Stimulated activated CD4-positive, alpha-beta T cell treated with anti-CD3 and anti-CD28 coated beads, Interleukin-4, amount 100 ng/mL, for 48 hours (primary cell): ENCODE measurements at regions not wholly inside any gene's neighbourhood (a gene's known extent, or its start where the extent isn't known, plus 50 kb on each side); places are given as distances from the start of the nearest gene placed in this dataset.

Experiments used
- DNase-seq, 2 donors: peaks; one replicate each; pipeline ENCODE4 v3.0.0-alpha.2; 2020; ENCODE audit warnings: low read depth in 2 of 2

DNA sequence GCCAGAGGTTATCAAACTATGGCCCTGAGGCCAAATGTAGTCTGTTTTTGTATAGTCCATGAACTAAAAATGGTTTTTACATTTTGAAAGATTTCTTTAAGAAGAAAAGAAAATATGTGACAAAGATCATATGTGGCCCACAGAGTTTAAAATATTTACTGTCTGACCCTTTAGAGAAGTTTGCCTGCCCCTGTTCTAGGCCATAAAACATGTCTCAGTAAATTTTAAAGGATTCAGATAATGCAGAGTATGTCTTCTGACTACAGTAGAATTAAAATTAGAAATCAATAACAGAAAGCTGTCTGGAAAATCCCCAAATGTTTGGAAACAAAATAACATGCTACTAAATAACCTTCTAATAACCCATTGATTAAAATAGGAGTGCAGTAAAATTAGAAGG lies 86.3 kb downstream of the KCNRG start:
- no peak for DNase-seq

GRCh38 chr13:50104493-50104892 lies 89.2 kb downstream of the KCNRG start:
- DNase-seq: no peak

- no peak for DNase-seq
Observed at GRCh38 chr13:50106559-50106958, 91.3 kb downstream of the KCNRG start.

DNA sequence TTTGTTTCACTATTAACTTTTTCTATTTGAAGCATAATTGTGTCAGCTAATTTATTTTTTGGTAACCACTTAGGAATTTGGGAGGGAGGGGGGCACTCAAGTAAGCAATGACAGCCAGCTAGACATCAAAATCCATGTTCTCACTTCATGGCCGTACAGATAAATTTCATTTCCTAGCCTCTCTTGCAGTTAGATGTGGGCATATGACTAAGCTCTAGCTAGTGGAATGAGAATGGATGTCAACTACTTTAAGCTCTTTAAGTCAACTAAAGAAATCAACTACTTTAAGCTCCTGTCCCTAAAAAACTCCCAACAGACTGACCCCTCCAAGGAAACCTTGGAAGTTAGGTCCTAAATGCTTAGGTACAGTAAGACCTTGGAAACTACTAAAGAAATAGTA lies 92.0 kb downstream of the KCNRG start:
- no peak for DNase-seq

- no peak for DNase-seq
Observed at GRCh38 chr13:50114961-50115360, 99.7 kb downstream of the KCNRG start.

DNA sequence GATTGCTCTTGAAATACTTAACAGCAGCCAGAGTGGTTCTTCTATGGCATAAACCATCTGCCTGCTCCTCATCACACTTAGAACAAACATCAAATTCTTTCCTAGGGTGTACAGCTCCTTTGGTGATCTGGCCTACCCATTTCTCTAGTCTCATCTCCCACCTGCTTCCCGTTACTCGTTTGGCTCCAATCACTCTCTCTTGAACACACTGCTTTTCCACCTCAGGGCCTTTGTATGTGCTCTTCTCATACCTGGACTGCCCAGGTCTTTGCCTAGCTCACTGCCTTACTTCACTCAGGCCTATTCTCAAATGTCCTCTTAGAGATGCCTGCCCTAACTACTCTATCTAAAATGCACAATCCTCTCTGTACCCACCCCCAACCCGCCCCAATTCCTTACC lies 100.5 kb downstream of the KCNRG start:
- no peak for DNase-seq

DNA sequence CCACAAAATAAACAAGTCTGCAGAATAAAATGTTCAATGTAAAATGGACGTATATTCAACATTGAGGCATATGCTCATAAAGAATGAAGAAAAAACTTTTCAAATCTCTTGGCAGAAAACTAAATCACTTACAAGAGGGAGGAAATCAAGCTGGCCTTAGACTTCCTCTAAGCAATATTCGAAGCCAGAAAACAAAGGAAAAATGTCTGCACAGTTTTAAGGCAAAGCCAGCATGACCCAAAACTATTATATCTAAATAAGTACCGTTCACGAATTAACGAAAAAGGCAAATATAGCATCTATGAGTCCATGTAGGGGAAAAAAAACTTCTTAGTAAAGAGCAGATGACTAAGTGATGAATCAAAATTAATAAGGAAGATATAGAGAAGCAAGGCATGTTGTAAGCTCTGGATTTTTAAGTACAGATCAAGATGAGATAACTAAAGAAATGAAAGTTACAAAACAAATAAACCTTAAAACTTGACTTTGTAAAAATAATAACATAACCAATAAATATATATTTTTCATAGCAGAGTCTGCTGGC lies 101.3 kb downstream of the KCNRG start:
- DNase-seq: no peak

- no peak for DNase-seq
Observed at GRCh38 chr13:50119591-50119990, 104.3 kb downstream of the KCNRG start.

GRCh38 chr13:50122455-50122854 lies 107.2 kb downstream of the KCNRG start:
- no peak for DNase-seq

GRCh38 chr13:50123002-50123401 lies 107.8 kb downstream of the KCNRG start:
- DNase-seq: no peak

GRCh38 chr13:50123515-50123861 lies 108.2 kb downstream of the KCNRG start:
- DNase-seq: no peak

- peak; percentile 51 to 68 for DNase-seq
Observed at GRCh38 chr13:50123862-50124535, 108.8 kb downstream of the KCNRG start.

GRCh38 chr13:50124536-50125303 lies 109.5 kb downstream of the KCNRG start:
- DNase-seq: peak; percentile 76 to 86

DNA sequence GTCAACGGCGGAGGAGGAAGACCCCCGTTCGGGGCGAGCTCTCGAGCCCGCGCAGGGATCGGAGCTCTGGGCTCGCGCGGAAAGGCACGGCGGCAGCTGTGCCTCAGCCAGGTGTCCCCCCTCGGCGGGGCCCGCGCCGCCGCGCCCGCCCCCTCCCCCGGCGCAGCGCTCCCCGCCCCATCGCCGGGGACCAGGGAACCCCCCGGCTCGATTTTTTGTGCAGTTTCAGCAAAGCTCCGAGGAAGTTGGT lies 110.0 kb downstream of the KCNRG start:
- no peak for DNase-seq

DNA sequence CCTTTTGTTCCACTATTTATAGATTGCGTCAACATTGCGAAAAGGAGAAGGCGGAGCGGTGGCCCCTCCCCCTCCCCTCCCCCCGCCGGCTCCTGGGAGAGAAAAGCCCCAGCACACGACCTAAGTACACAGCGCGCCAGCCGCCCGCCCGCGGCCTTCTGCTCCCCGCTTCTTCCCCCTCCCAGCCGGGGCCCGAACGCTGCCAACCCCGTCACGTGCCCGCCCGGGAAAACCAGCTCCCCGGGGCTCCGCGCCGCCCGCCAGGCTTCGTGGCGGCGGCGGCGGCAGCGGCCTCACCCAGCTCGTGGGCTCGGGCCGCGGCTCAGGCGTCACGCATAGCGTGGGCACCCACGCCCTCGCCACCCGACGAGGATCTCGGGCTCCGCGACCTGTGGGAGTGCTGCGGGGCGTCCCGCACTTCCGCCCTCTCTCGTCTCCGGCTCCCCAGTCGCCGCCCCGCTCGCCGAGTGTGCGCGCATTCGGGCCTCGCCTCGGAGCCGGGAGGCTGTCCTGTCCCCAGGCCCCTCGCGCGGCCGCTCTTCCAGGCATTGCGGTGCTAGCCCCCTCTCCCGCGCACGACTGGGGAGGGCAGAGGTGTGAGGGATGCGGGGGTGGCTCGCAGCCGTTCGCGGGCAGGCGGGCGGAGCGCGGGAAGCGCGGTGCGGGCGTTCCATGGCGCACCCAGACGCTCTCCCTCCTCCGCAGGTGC lies 110.5 kb downstream of the KCNRG start:
- DNase-seq: peak; percentile 68 to 74

DNA sequence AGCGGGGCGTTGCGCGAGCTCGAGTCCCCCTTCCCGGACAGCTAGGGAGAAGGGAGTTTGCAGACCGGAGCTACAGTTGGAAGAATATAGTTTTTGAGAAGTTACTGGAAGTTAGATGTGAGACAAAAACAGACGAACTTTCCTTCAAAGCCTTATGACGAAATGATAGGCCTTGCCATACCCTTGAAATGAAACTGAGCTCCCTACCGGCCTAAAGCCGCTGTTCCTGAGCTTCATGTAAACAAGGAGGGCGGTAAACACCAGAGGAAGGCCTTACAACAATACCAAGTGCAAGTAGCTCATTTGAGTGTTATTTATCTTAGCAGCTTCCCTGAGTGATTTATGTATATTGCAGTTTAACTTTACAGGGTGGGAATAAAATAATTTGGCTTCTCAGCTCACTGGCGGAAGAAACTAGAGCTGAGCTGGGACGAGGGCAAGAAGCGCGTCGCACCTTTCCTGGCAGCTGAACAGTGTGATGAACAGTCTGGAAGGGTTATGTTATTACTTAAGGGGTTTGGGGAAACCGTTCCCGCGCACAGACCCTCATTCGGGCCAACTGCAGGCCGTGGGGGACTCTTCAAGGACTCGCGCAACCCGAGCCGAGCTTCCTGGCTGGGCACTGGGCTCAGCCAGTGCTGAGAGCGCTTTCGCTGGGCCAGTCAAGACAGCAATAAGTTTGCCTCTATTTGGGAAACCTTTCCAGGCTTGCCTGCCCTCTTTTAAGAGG lies 111.2 kb downstream of the KCNRG start:
- no peak for DNase-seq

- DNase-seq: no peak
Observed at GRCh38 chr13:50126993-50127725, 111.9 kb downstream of the KCNRG start.

GRCh38 chr13:50127726-50128291 lies 112.6 kb downstream of the KCNRG start:
- DNase-seq: no peak

- DNase-seq: no peak
Observed at GRCh38 chr13:50128428-50128931, 113.2 kb downstream of the KCNRG start.

GRCh38 chr13:50129081-50129705 lies 113.9 kb downstream of the KCNRG start:
- no peak for DNase-seq
